ENCODE measurements at regions not wholly inside any gene's neighbourhood (a gene's known extent, or its start where the extent isn't known, plus 50 kb on each side); places are given as distances from the start of the nearest gene placed in this dataset.

DNA sequence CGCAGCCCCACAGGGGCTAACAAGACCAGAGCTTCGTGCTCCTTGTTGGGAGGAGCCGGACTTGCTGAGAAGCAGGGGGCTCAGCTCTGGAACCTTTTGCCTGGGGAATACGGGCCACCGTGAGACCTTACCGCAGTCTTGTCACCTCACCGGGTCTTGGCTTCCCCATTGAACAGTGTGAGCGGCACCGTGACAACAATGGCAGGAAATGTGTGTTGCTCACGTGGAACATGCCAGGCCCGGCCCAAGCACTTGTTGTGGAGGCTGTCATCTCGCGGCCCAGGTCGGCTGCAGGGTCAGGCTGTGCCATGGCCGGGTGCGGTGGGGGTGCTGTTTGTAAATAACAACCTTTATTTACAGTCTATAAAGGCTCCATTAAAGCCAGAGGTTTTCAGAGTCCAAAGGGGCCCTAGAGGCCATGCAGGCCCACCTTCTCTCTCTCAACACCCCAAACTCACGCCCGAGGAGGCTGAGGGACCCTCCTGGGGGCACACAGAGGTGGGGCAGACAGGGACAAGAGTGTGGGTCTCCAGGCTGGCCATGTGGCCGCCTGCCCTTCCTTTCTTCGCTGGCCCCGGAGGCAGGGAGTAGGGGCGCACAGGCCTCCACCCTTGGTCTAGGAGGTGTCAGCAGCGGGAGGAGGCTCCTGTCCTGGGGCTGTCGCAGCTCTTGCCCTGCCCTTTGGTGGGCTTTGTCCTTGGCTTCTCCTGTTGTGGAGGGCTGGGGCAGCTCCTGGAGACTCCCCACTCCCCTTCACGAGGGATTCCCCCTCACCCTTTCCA is 79.7 kb downstream of the TSPAN17 start:
- Histone ChIP-seq H3K4me2 (ENCODE audit: low read length) (no peak overlapping the region), H3K79me2 (ENCODE audit: insufficient read depth, low read length) (no peaks in the 10 kb centered on the region), H3K9me2 (ENCODE audit: insufficient read depth) (no peaks in the 10 kb centered on the region), H3K27me3 (ENCODE audit: insufficient read depth, low read length) (0 out of 2 replicates have a peak, but pooled peaks cover 5% of the 10 kb centered on the region), H3K9me3 (ENCODE audit: control insufficient read depth in 1 of 2, insufficient read depth in 1 of 2, low read depth in 1 of 2, low read length in 2 of 2) (peaks cover 0 to 4% of the 10 kb centered on the region in 2 experiments; a peak in 1 of 4 replicates), H3K4me1 (ENCODE audit: control insufficient read depth in 1 of 2, insufficient read depth in 2 of 2, low read length in 2 of 2) (no peaks in the 10 kb centered on the region; a peak in 1 of 4 replicates), H3K4me3 (replicated peaks in 1 of 2; ENCODE audit: low read depth in 1 of 2, low read length in 2 of 2) (no peak overlapping the region), H3K36me3 (ENCODE audit: control insufficient read depth in 1 of 2, insufficient read depth in 2 of 2, low read length in 2 of 2) (no peaks in the 10 kb centered on the region), H2AFZ (ENCODE audit: low read depth, low read length, poor library complexity, severe bottlenecking) (no peak overlapping the region), H3K27ac (ENCODE audit: low read depth, low read length) (no peak overlapping the region), H4K20me1 (ENCODE audit: insufficient read depth) (no peaks in the 10 kb centered on the region), H3K9ac (ENCODE audit: low read length) (no peak overlapping the region)
- no peak for ATAC-seq
- no peak for DNase-seq (ENCODE audit: low read depth, low spot score)
- TF ChIP-seq CBX3 (IDR thresholded peaks at IDR 0.05; ENCODE audit: low read depth) (no peak), FOSL1 (IDR thresholded peaks at IDR 0.05; ENCODE audit: low read depth) (no peak), ZFX (IDR thresholded peaks at IDR 0.05) (no peak), EZH2phosphoT487 (IDR thresholded peaks at IDR 0.05; ENCODE audit: borderline replicate concordance) (no peak), RAD21 (IDR thresholded peaks at IDR 0.05; ENCODE audit: low read depth) (no peak), POLR2AphosphoS5 (IDR thresholded peaks at IDR 0.05; ENCODE audit: low read depth, low read length) (no peak), CEBPB (IDR thresholded peaks at IDR 0.05; ENCODE audit: low read depth) (no peak), SRF (IDR thresholded peaks at IDR 0.05; ENCODE audit: low read depth) (no peak), YY1 (IDR thresholded peaks at IDR 0.05; ENCODE audit: extremely low read depth, insufficient replicate concordance, low read depth, low read length) (no peak), ZNF274 (IDR thresholded peaks at IDR 0.05; ENCODE audit: low read depth, low read length) (no peak), SIN3A (IDR thresholded peaks at IDR 0.05; ENCODE audit: low read depth) (no peak), ZBTB33 (IDR thresholded peaks at IDR 0.05; ENCODE audit: extremely low read depth, insufficient replicate concordance, low read length) (no peak), TCF7L2 (IDR thresholded peaks at IDR 0.05; ENCODE audit: borderline replicate concordance, extremely low read depth, insufficient read depth, insufficient read length) (no peak)
- TF ChIP-seq, protein P1, sequence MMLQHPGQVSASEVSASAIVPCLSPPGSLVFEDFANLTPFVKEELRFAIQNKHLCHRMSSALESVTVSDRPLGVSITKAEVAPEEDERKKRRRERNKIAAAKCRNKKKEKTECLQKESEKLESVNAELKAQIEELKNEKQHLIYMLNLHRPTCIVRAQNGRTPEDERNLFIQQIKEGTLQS (IDR thresholded peaks at IDR 0.05): no peak
- TF ChIP-seq, protein P2, sequence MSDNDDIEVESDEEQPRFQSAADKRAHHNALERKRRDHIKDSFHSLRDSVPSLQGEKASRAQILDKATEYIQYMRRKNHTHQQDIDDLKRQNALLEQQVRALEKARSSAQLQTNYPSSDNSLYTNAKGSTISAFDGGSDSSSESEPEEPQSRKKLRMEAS (IDR thresholded peaks at IDR 0.05): no peak
- TF ChIP-seq, protein P3, sequence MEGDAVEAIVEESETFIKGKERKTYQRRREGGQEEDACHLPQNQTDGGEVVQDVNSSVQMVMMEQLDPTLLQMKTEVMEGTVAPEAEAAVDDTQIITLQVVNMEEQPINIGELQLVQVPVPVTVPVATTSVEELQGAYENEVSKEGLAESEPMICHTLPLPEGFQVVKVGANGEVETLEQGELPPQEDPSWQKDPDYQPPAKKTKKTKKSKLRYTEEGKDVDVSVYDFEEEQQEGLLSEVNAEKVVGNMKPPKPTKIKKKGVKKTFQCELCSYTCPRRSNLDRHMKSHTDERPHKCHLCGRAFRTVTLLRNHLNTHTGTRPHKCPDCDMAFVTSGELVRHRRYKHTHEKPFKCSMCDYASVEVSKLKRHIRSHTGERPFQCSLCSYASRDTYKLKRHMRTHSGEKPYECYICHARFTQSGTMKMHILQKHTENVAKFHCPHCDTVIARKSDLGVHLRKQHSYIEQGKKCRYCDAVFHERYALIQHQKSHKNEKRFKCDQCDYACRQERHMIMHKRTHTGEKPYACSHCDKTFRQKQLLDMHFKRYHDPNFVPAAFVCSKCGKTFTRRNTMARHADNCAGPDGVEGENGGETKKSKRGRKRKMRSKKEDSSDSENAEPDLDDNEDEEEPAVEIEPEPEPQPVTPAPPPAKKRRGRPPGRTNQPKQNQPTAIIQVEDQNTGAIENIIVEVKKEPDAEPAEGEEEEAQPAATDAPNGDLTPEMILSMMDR (IDR thresholded peaks at IDR 0.05 in 2 of 3, conservative IDR thresholded peaks at IDR 0.05 in 1 of 3; ENCODE audit: borderline replicate concordance in 1 of 3, insufficient read depth in 1 of 3, low read depth in 2 of 3, low read length in 2 of 3): no peak
- no TSS peak for BruUV-seq (replicated peaks)
- ChIA-PET RAD21 (ENCODE audit: low non-redundant PET in 1 of 2, low total read pairs in 2 of 2, uncharacterized antibody in 2 of 2, unreplicated experiment in 2 of 2) (no interaction called here), CTCF (no interaction called here), POLR2A (no interaction called here)
- intact Hi-C loops (cut with micrococcal nuclease): no loop called here

Data from HCT116 (cell line).